HUES64 (cell line): ENCODE measurements at regions not wholly inside any gene's neighbourhood (a gene's known extent, or its start where the extent isn't known, plus 50 kb on each side); places are given as distances from the start of the nearest gene placed in this dataset.

Experiments used
- H3K27ac ChIP-seq: 2 replicates; pipeline ENCODE4 v1.7.0; 2013; ENCODE audit warnings: low read depth, low read length, inconsistent platforms
- H3K27me3 ChIP-seq: 2 replicates; pipeline ENCODE4 v1.6.1; 2013; ENCODE audit warnings: mild to moderate bottlenecking, low read length; ENCODE audit not compliant: insufficient read depth
- H3K36me3 ChIP-seq: 2 replicates; pipeline ENCODE4 v1.6.1; 2013; ENCODE audit warnings: mild to moderate bottlenecking, low read length; ENCODE audit not compliant: insufficient read depth
- H3K4me1 ChIP-seq: 2 replicates; pipeline ENCODE4 v1.6.1; 2013; ENCODE audit warnings: mild to moderate bottlenecking, low read length, moderate library complexity; ENCODE audit not compliant: insufficient read depth
- H3K4me3 ChIP-seq: 2 replicates; pipeline ENCODE4 v1.5.1; 2013; ENCODE audit warnings: mild to moderate bottlenecking, low read length, moderate library complexity
- H3K9ac ChIP-seq: 2 replicates; pipeline ENCODE4 v1.6.1; 2013; ENCODE audit warnings: mild to moderate bottlenecking, low read depth, low read length
- H3K9me3 ChIP-seq: 2 replicates; pipeline ENCODE4 v1.6.1; 2013; ENCODE audit warnings: low read depth, low read length; ENCODE audit not compliant: insufficient read depth
- WGBS: fragments of 150-250, 120-280 bp; methylation state at CpG from one replicate; pipeline ENCODE4 v1.1.7; 2013; ENCODE audit warnings: missing lambda C conversion rate; 5-methylcytosine and 5-hydroxymethylcytosine counted together

GRCh38 chr5:74131250-74131649, 505.3 kb downstream of the ARHGEF28 start:
- H3K4me3 ChIP-seq = no peak overlapping the region
- H3K9me3 ChIP-seq = no peaks in the 10 kb centered on the region
- 100% methylated on average over 1 of the region's 2 CpGs for WGBS
- no peaks in the 10 kb centered on the region for H3K36me3 ChIP-seq
- no peak overlapping the region for H3K27ac ChIP-seq
- H3K4me1 ChIP-seq = peaks cover 3% of the 10 kb centered on the region; the same call in 1 of the 2 replicates
- no peaks in the 10 kb centered on the region for H3K27me3 ChIP-seq
- no peak overlapping the region for H3K9ac ChIP-seq

GRCh38 chr5:74130155-74130897, 504.3 kb downstream of the ARHGEF28 start:
- Histone ChIP-seq H3K4me1 (peaks cover 3% of the 10 kb centered on the region; the same call in 1 of the 2 replicates), H3K36me3 (no peaks in the 10 kb centered on the region), H3K27me3 (no peaks in the 10 kb centered on the region), H3K9me3 (no peaks in the 10 kb centered on the region), H3K27ac (no peak overlapping the region), H3K9ac (no peak overlapping the region), H3K4me3 (no peak overlapping the region)
- WGBS = 92% methylated on average over 15 of the region's 15 CpGs

GRCh38 chr5:74127381-74128320, 501.7 kb downstream of the ARHGEF28 start:
- Histone ChIP-seq H3K27ac (no peak overlapping the region), H3K27me3 (no peaks in the 10 kb centered on the region), H3K4me1 (peaks cover 3% of the 10 kb centered on the region; the same call in 1 of the 2 replicates), H3K36me3 (no peaks in the 10 kb centered on the region), H3K9me3 (no peaks in the 10 kb centered on the region), H3K9ac (no peak overlapping the region), H3K4me3 (no peak overlapping the region)
- 83% methylated on average over 9 of the region's 9 CpGs for WGBS

GRCh38 chr5:74126294-74126693, 500.3 kb downstream of the ARHGEF28 start:
- no peak overlapping the region for H3K27ac ChIP-seq

GRCh38 chr5:74124826-74125225, 498.8 kb downstream of the ARHGEF28 start:
- H3K4me1 ChIP-seq = peaks cover 3% of the 10 kb centered on the region; the same call in 1 of the 2 replicates
- no peaks in the 10 kb centered on the region for H3K36me3 ChIP-seq
- H3K9me3 ChIP-seq = no peaks in the 10 kb centered on the region
- H3K27ac ChIP-seq = no peak overlapping the region
- WGBS = over 99% methylated on average over 4 of the region's 4 CpGs
- H3K4me3 ChIP-seq = no peak overlapping the region
- H3K27me3 ChIP-seq = no peaks in the 10 kb centered on the region
- no peak overlapping the region for H3K9ac ChIP-seq

More at GRCh38 chr5:74126294-74126693, 500.3 kb downstream of the ARHGEF28 start:
- Histone ChIP-seq H3K9ac (no peak overlapping the region), H3K4me1 (peaks cover 3% of the 10 kb centered on the region; the same call in 1 of the 2 replicates), H3K9me3 (no peaks in the 10 kb centered on the region), H3K4me3 (no peak overlapping the region), H3K36me3 (no peaks in the 10 kb centered on the region), H3K27me3 (no peaks in the 10 kb centered on the region)
- 91% methylated on average over 1 of the region's 1 CpG for WGBS

- Histone ChIP-seq H3K36me3 (no peaks in the 10 kb centered on the region), H3K9me3 (no peaks in the 10 kb centered on the region), H3K4me3 (no peak overlapping the region), H3K4me1 (peaks cover 3% of the 10 kb centered on the region; the same call in 1 of the 2 replicates), H3K9ac (no peak overlapping the region), H3K27ac (no peak overlapping the region), H3K27me3 (no peaks in the 10 kb centered on the region)
- WGBS = 73% methylated on average over 5 of the region's 5 CpGs
Measured at GRCh38 chr5:74123929-74124328, 497.9 kb downstream of the ARHGEF28 start.

GRCh38 chr5:74122979-74123590, 497.1 kb downstream of the ARHGEF28 start:
- H3K4me3 ChIP-seq = no peak overlapping the region
- no peak overlapping the region for H3K9ac ChIP-seq
- H3K27me3 ChIP-seq = no peaks in the 10 kb centered on the region
- no peaks in the 10 kb centered on the region for H3K9me3 ChIP-seq
- 79% methylated on average over 6 of the region's 6 CpGs for WGBS
- no peaks in the 10 kb centered on the region for H3K36me3 ChIP-seq
- H3K27ac ChIP-seq = no peak overlapping the region
- H3K4me1 ChIP-seq = peaks cover 3% of the 10 kb centered on the region; the same call in 1 of the 2 replicates

- no CpG with 5 or more reads among the region's 1 CpG for WGBS
- Histone ChIP-seq H3K4me3 (no peak overlapping the region), H3K9ac (no peak overlapping the region), H3K4me1 (no peaks in the 10 kb centered on the region), H3K9me3 (no peaks in the 10 kb centered on the region), H3K36me3 (no peaks in the 10 kb centered on the region), H3K27ac (no peak overlapping the region), H3K27me3 (no peaks in the 10 kb centered on the region)
Measured at GRCh38 chr5:74122175-74122574, 496.2 kb downstream of the ARHGEF28 start.

GRCh38 chr5:74120585-74120984, 494.6 kb downstream of the ARHGEF28 start:
- H3K27me3 ChIP-seq = no peaks in the 10 kb centered on the region
- H3K9ac ChIP-seq = no peak overlapping the region
- 85% methylated on average over 3 of the region's 3 CpGs for WGBS
- no peaks in the 10 kb centered on the region for H3K4me1 ChIP-seq
- H3K36me3 ChIP-seq = no peaks in the 10 kb centered on the region
- H3K4me3 ChIP-seq = no peak overlapping the region
- no peaks in the 10 kb centered on the region for H3K9me3 ChIP-seq
- H3K27ac ChIP-seq = no peak overlapping the region

- no peaks in the 10 kb centered on the region for H3K36me3 ChIP-seq
- no peaks in the 10 kb centered on the region for H3K27me3 ChIP-seq
- H3K27ac ChIP-seq = no peak overlapping the region
- no peaks in the 10 kb centered on the region for H3K9me3 ChIP-seq
- H3K4me3 ChIP-seq = no peak overlapping the region
- WGBS = 95% methylated on average over 1 of the region's 2 CpGs
- no peak overlapping the region for H3K9ac ChIP-seq
- no peaks in the 10 kb centered on the region for H3K4me1 ChIP-seq
Measured at GRCh38 chr5:74118071-74118470, 492.1 kb downstream of the ARHGEF28 start.

- WGBS = 63% methylated on average over 3 of the region's 3 CpGs
- Histone ChIP-seq H3K27me3 (no peaks in the 10 kb centered on the region), H3K4me1 (no peaks in the 10 kb centered on the region), H3K4me3 (no peak overlapping the region), H3K9ac (no peak overlapping the region), H3K27ac (no peak overlapping the region), H3K9me3 (no peaks in the 10 kb centered on the region), H3K36me3 (no peaks in the 10 kb centered on the region)
Measured at GRCh38 chr5:74116984-74117383, 491.0 kb downstream of the ARHGEF28 start.
